WTC11 (cell line): ENCODE measurements at regions not wholly inside any gene's neighbourhood (a gene's known extent, or its start where the extent isn't known, plus 50 kb on each side); places are given as distances from the start of the nearest gene placed in this dataset.

ENCODE experiments used
- ATF6 ChIP-seq: sonication (generic); formaldehyde crosslinking; IDR thresholded peaks from 2 replicates; pipeline ENCODE4 v1.8.1; 2023; ENCODE audit warnings: mild to moderate bottlenecking, missing genetic modification reagents
- CTCF ChIP-seq: fragments of 200-600 bp; IDR thresholded peaks from 2 replicates; pipeline ENCODE4 v1.8.0; 2022; ENCODE audit warnings: antibody characterized with exemption

DNA sequence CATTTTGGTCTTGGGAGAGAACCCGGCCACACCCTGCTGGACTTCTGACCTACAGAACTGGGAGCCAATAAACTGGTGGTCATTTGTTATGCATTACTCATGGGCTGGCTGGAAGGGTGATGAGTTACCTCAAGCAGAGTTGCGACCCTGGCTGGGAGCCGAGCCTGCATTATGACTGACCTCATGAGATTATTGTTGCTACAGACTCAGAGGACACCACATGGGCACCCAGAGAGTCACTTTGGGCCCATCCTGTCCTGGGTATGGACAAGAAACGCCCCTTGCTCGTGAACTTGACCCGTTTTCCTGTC lies 531.7 kb downstream of the TBC1D22A start:
- TF ChIP-seq CTCF (no peak), ATF6 (CRISPR knock-in tag) (no peak)
